ENCODE measurements at regions not wholly inside any gene's neighbourhood (a gene's known extent, or its start where the extent isn't known, plus 50 kb on each side); places are given as distances from the start of the nearest gene placed in this dataset.

GRCh38 chr3:10616321-10616720, 110.9 kb upstream of the ATP2B2 start:
- no peaks in the 10 kb centered on the region for H3K36me3 ChIP-seq (ENCODE audit: control insufficient read depth in 1 of 2, insufficient read depth in 2 of 2, low read length in 2 of 2)
- CTCF ChIA-PET, result no interaction called here
- no peaks in the 10 kb centered on the region for H3K79me2 ChIP-seq (ENCODE audit: insufficient read depth, low read length)
- H4K20me1 ChIP-seq (ENCODE audit: insufficient read depth), result no peaks in the 10 kb centered on the region
- POLR2A ChIA-PET, result no interaction called here
- H3K9me2 ChIP-seq (ENCODE audit: insufficient read depth), result no peaks in the 10 kb centered on the region
- TF ChIP-seq, protein P1, sequence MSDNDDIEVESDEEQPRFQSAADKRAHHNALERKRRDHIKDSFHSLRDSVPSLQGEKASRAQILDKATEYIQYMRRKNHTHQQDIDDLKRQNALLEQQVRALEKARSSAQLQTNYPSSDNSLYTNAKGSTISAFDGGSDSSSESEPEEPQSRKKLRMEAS (IDR thresholded peaks at IDR 0.05), result no peak
- peaks cover 63% of the 10 kb centered on the region for H3K27me3 ChIP-seq (ENCODE audit: insufficient read depth, low read length)
- no TSS peak for BruUV-seq (replicated peaks)
- no peak for ATAC-seq
- no peak for DNase-seq (ENCODE audit: low read depth, low spot score)
- H3K4me1 ChIP-seq (ENCODE audit: control insufficient read depth in 1 of 2, insufficient read depth in 2 of 2, low read length in 2 of 2), result no peaks in the 10 kb centered on the region
- H3K27ac ChIP-seq (ENCODE audit: low read depth, low read length), result no peak overlapping the region
- H3K4me3 ChIP-seq (replicated peaks in 1 of 2; ENCODE audit: low read depth in 1 of 2, low read length in 2 of 2), result no peak overlapping the region
- RAD21 ChIA-PET (ENCODE audit: low non-redundant PET in 1 of 2, low total read pairs in 2 of 2, uncharacterized antibody in 2 of 2, unreplicated experiment in 2 of 2), result no interaction called here
- intact Hi-C loops (cut with micrococcal nuclease), result no loop called here
- no peaks in the 10 kb centered on the region; a peak in 1 of 4 replicates for H3K9me3 ChIP-seq (ENCODE audit: control insufficient read depth in 1 of 2, insufficient read depth in 1 of 2, low read depth in 1 of 2, low read length in 2 of 2)
- no peak overlapping the region for H3K9ac ChIP-seq (ENCODE audit: low read length)
- no peak overlapping the region for H2AFZ ChIP-seq (ENCODE audit: low read depth, low read length, poor library complexity, severe bottlenecking)
- H3K4me2 ChIP-seq (ENCODE audit: low read length), result no peak overlapping the region

GRCh38 chr3:10619989-10620832, 114.8 kb upstream of the ATP2B2 start:
- Histone ChIP-seq H3K4me1 (ENCODE audit: control insufficient read depth in 1 of 2, insufficient read depth in 2 of 2, low read length in 2 of 2) (no peaks in the 10 kb centered on the region), H3K27ac (ENCODE audit: low read depth, low read length) (no peak overlapping the region), H3K27me3 (ENCODE audit: insufficient read depth, low read length) (peaks cover 53% of the 10 kb centered on the region), H3K9ac (ENCODE audit: low read length) (no peak overlapping the region), H3K9me2 (ENCODE audit: insufficient read depth) (no peaks in the 10 kb centered on the region), H3K4me3 (replicated peaks in 1 of 2; ENCODE audit: low read depth in 1 of 2, low read length in 2 of 2) (no peak overlapping the region), H3K4me2 (ENCODE audit: low read length) (no peak overlapping the region), H2AFZ (ENCODE audit: low read depth, low read length, poor library complexity, severe bottlenecking) (no peak overlapping the region), H4K20me1 (ENCODE audit: insufficient read depth) (no peaks in the 10 kb centered on the region), H3K79me2 (ENCODE audit: insufficient read depth, low read length) (no peaks in the 10 kb centered on the region), H3K36me3 (ENCODE audit: control insufficient read depth in 1 of 2, insufficient read depth in 2 of 2, low read length in 2 of 2) (no peaks in the 10 kb centered on the region), H3K9me3 (ENCODE audit: control insufficient read depth in 1 of 2, insufficient read depth in 1 of 2, low read depth in 1 of 2, low read length in 2 of 2) (no peaks in the 10 kb centered on the region)
- ATAC-seq (peak; percentile 64), DNase-seq (ENCODE audit: low read depth, low spot score) (no peak)
- TF ChIP-seq TCF7L2 (IDR thresholded peaks at IDR 0.05; ENCODE audit: borderline replicate concordance, extremely low read depth, insufficient read depth, insufficient read length) (no peak), EZH2 (IDR thresholded peaks at IDR 0.05) (no peak), SRF (IDR thresholded peaks at IDR 0.05; ENCODE audit: low read depth) (no peak), CTCF (IDR thresholded peaks at IDR 0.05 in 2 of 3, conservative IDR thresholded peaks at IDR 0.05 in 1 of 3; ENCODE audit: borderline replicate concordance in 1 of 3, insufficient read depth in 1 of 3, low read depth in 2 of 3, low read length in 2 of 3) (no peak), FOSL1 (IDR thresholded peaks at IDR 0.05; ENCODE audit: low read depth) (no peak)
- TF ChIP-seq, protein P2, sequence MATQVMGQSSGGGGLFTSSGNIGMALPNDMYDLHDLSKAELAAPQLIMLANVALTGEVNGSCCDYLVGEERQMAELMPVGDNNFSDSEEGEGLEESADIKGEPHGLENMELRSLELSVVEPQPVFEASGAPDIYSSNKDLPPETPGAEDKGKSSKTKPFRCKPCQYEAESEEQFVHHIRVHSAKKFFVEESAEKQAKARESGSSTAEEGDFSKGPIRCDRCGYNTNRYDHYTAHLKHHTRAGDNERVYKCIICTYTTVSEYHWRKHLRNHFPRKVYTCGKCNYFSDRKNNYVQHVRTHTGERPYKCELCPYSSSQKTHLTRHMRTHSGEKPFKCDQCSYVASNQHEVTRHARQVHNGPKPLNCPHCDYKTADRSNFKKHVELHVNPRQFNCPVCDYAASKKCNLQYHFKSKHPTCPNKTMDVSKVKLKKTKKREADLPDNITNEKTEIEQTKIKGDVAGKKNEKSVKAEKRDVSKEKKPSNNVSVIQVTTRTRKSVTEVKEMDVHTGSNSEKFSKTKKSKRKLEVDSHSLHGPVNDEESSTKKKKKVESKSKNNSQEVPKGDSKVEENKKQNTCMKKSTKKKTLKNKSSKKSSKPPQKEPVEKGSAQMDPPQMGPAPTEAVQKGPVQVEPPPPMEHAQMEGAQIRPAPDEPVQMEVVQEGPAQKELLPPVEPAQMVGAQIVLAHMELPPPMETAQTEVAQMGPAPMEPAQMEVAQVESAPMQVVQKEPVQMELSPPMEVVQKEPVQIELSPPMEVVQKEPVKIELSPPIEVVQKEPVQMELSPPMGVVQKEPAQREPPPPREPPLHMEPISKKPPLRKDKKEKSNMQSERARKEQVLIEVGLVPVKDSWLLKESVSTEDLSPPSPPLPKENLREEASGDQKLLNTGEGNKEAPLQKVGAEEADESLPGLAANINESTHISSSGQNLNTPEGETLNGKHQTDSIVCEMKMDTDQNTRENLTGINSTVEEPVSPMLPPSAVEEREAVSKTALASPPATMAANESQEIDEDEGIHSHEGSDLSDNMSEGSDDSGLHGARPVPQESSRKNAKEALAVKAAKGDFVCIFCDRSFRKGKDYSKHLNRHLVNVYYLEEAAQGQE (IDR thresholded peaks at IDR 0.05; ENCODE audit: low read depth), result no peak
- ChIA-PET RAD21 (ENCODE audit: low non-redundant PET in 1 of 2, low total read pairs in 2 of 2, uncharacterized antibody in 2 of 2, unreplicated experiment in 2 of 2) (no interaction called here), CTCF (no interaction called here), POLR2A (no interaction called here)
- no TSS peak for BruUV-seq (replicated peaks)
- intact Hi-C loops (cut with micrococcal nuclease), result no loop called here

Data from HCT116 (cell line).